HG03159 (cell line): ENCODE measurements at regions not wholly inside any gene's neighbourhood (a gene's known extent, or its start where the extent isn't known, plus 50 kb on each side); places are given as distances from the start of the nearest gene placed in this dataset.
A peak's percentile ranks its signal among the peaks of the same experiment; 100 is the strongest.

Source experiments
- ATAC-seq: cut with Tn5 transposase; IDR thresholded peaks from one replicate; pipeline ENCODE4 v1.9.1; 2021; ENCODE audit warnings: mild to moderate bottlenecking, moderate library complexity; ENCODE audit not compliant: unreplicated experiment

DNA sequence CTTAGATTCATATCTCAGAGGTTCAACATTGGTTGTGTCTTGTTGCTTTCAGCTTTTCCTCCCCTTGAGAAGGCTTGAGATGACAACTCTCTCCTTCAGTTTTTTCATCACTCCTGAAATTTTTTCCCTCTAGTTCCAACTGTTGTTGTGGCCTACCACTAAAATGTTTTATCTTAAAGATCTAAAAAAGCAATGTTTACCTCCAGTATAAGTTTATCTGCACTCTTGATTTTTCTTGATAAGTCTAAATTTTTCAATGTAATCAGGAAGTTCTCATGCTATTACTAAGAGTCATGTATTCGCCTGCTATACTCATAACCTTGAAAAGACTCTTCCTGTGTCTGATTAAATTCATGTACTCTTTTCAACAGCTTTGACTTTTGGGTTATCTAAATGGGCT, 366.3 kb upstream of the TFPI start:
- ATAC-seq, result no peak

DNA sequence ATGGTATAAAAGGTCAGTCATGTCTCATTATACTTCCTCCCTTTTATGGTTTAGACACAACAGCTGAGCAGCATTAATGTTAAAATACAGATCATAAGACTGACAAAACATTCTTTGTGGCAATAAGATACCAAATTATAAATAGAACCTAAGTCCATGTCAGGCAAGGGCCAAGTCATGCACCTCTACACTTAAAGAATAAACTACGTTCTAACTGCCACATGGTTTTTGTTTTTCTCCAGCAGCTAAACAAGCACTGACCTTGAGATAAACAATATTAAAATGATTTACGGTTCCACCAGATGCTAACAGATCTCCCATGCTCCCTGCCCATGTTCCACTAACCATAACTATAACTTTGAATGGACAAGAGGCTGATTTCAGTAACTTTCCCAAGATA, 368.6 kb upstream of the TFPI start:
- ATAC-seq, result no peak

- no peak for ATAC-seq
Measured at GRCh38 chr2:187924293-187924692, 367.4 kb upstream of the GULP1 start.

DNA sequence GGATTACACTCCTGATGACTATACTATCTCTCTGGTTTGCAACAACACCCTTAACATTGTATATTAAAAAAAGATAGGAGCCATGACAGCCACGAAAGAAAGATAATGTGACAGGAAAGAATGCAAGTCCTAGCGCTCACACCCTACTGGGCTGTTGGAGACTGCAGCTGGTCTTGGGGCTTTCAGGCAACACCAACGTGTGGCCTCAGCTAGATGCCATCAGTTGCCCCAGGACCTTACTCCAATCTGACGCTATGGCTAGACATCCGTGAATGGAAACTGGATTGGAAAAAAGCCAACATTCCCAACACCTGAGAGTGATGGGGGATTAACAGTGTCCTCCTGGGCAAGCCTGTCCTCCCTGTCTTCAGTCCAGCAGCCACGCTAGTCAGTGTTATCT, 357.4 kb upstream of the GULP1 start:
- ATAC-seq, result no peak

GRCh38 chr2:187934692-187935091, 357.0 kb upstream of the GULP1 start:
- ATAC-seq, result no peak

- no peak for ATAC-seq
Measured at GRCh38 chr2:187935126-187935525, 356.5 kb upstream of the GULP1 start.

GRCh38 chr2:187936228-187936627, 355.4 kb upstream of the GULP1 start:
- ATAC-seq, result no peak

GRCh38 chr2:187939180-187939579, 352.5 kb upstream of the GULP1 start:
- no peak for ATAC-seq

DNA sequence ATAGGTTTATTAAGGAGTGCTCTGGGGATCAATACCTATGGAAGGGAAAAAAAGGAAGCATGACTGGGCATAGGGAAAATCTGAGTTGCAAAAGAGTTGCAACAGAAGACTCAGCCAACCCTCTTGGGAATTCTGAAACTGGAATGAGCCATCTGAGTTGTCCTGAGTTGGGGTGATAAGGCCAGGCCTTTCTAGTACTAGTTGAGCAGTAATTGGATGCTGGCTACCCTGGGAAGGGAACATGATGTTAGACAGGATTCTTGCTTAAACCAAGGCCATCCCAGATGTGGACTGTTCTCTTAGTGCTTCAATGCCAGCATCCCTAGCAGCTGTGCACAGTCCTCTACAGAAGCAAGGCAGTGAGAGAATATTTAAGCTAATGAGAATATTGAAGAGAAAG, 348.8 kb upstream of the GULP1 start:
- no peak for ATAC-seq

DNA sequence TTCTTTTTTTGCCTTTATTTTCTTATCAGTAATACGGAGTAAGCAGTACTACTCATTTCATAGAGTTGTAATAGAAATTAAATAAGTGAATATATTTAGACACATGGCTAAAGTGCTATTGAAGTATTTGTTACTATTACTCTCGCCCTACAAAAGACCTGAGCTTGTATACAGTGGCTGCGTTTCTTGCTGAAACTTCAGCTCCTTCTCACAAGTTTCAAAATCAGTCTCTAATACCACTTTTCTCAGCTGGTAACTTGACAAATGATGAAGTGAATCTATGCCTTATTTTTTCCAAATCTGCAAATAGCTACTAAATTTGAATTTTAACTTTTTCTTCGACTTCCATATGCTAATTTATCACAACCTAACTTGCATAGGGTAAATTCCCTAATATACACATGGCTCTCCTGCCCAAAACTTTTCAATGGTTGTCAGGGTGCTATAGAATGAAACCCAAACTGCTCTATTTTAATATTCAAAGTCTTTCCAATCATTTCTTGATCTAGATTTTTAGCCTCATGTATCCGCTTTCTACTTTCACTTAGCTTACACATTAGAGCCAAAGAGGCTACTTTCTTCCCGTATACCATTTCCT, 347.8 kb upstream of the GULP1 start:
- ATAC-seq, result no peak

DNA sequence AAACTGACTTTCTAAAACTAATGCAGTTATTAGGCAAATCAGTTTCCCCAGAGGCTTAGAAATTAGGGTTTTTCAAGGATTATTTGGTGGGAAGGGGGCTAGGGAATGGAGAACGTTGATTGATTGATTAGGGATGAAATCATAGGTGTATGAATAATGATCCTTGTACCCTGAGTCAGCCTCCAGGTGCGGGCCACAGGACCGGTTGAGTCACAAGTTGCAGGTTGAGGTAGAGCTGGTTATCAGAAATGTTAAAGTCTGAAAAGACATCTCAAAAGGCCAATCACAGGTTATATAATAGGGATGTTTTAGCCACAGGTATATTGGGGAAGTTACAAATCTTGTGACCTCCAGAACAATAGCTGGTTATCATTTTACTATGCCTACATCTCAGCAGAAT, 341.8 kb upstream of the GULP1 start:
- ATAC-seq, result no peak

GRCh38 chr2:187951470-187952218, 340.0 kb upstream of the GULP1 start:
- ATAC-seq, result no peak

DNA sequence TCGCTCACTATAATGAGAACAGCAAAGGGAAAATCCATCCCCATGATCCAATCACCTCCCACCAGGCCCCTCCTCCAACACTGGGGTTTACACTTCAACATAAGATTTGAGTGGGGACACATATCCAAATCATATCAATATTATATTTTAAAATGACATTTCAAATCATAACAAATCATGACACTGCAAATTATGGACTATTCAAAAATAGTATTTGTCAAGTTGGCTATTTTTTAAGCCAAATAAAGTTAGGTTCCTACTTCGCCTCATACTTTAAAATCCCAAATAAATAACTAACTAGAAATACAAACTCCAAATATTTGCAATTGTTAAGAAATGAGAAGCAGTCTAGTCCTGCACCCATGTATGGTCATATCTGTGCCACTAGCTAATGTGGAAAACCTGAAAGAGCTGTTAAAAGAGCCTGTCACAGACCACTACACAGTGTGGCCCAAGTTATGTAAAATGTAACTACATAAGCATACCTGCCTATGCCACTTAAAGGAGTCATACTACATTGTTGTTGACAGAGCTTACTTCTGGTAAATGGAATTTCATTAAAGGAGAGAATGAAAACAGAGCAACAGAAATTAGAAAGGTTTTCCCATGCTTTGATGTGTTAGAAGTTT, 334.7 kb upstream of the GULP1 start:
- ATAC-seq, result no peak

DNA sequence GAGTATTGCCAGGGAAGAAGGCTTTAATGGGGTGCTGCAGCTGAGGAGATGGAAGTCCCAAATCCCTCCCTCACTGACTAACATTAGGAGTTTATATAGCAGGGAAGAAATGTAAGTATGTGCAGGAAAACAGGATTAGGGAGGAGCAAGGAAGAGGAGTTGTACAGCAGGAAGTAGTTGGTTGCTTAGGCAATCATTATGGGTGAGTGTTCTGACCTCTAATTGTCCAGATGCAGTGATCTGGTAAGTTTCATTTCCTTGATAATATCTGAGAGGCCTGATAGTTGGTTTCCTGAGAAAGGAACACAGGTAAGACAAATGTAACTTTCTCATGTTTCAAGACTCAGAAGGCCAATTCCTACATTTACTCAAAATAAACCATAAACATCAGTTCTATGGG, 331.9 kb upstream of the GULP1 start:
- no peak for ATAC-seq

DNA sequence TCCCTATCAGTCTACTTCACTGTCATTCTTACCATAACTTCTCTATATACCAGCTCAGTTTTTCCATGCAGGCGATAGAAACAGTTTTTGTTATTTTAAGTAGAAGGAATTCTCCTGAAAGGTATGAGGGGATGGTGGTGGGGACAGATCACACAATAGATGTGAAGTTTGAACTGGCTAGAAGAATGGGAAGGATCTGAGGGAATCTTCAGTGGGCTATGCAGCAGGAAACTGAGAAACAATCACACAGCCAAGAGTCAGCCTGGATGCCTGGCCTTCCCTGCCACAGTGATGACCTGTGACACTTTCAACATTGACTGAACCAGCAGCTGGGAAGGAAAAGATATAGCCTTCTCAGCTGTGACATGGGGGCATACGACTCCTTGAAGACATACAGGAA, 329.1 kb upstream of the GULP1 start:
- ATAC-seq, result no peak

GRCh38 chr2:187964746-187965145, 326.9 kb upstream of the GULP1 start:
- ATAC-seq, result no peak

GRCh38 chr2:187966924-187967323, 324.8 kb upstream of the GULP1 start:
- no peak for ATAC-seq

DNA sequence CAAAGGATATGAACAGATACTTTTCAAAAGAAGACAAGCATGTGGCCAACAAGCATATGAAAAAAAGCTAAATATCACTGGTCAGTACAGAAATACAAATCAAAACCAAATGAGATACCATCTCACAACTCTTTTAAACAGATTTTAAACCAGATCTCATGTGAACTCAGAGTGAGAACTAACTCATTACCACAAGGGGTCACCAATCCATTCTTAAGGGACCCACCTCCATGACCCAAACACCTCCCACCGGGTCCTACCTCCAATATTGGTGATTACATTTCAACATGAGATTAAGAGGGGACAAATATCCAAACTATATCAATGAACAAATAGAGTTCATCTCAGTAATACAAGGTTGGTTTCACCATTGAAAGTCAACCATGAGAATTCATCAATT, 319.8 kb upstream of the GULP1 start:
- no peak for ATAC-seq

- ATAC-seq, result no peak
Measured at GRCh38 chr2:187976259-187976985, 315.3 kb upstream of the GULP1 start.

GRCh38 chr2:187976986-187977333, 314.7 kb upstream of the GULP1 start:
- no peak for ATAC-seq

DNA sequence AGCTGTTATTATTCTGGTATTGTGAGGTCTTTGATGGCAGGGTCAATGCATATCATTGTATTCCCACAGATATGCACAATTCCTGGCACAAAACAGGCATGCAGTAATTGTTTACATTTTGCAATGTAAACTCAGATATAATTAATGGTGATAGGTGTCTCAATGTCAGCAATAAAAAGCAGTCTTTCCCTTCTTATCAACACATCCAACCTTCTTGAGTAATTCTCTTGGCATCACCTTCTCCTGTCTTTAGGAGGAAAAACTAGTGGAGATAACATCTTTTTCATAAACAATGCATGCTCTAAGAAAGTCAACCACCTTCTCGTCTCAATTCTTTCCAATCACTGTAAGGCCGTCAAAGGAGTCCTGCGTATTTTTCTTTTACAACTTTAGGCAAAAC, 313.3 kb upstream of the GULP1 start:
- ATAC-seq, result no peak

- ATAC-seq, result peak; percentile 84
Measured at GRCh38 chr2:187982668-187983067, 309.0 kb upstream of the GULP1 start.
